ENCODE measurements at regions not wholly inside any gene's neighbourhood (a gene's known extent, or its start where the extent isn't known, plus 50 kb on each side); places are given as distances from the start of the nearest gene placed in this dataset.

GRCh38 chr4:157775971-157776370 lies 396.9 kb downstream of the GASK1B start:
- no peak overlapping the region for H2BK5ac ChIP-seq (ENCODE audit: low read length)
- H3K14ac ChIP-seq (ENCODE audit: low read length) = no peak overlapping the region
- H3K18ac ChIP-seq (ENCODE audit: low read length) = no peak overlapping the region
- H3K4me1 ChIP-seq (ENCODE audit: control insufficient read depth in 2 of 2, insufficient read depth in 1 of 2, low read depth in 1 of 2, low read length in 2 of 2) = peaks cover 0 to 2% of the 10 kb centered on the region in 2 donors
- H2AK5ac ChIP-seq (ENCODE audit: low read depth, low read length) = no peak overlapping the region
- no peaks in the 10 kb centered on the region for H3K27me3 ChIP-seq (ENCODE audit: control insufficient read depth in 3 of 3, insufficient read depth in 3 of 3, low read depth in 1 of 3, low read length in 3 of 3)
- H3K4me3 ChIP-seq (ENCODE audit: low read length in 2 of 2) = no peak overlapping the region
- H2AFZ ChIP-seq (ENCODE audit: low read length) = no peak overlapping the region
- H3K4me2 ChIP-seq (ENCODE audit: insufficient read depth, low read length, poor library complexity, severe bottlenecking) = no peak overlapping the region
- H2BK120ac ChIP-seq (ENCODE audit: low read depth, low read length) = no peak overlapping the region
- no peak overlapping the region for H3K23ac ChIP-seq (ENCODE audit: low read depth, low read length, poor library complexity)
- no peak overlapping the region for H3K9ac ChIP-seq (ENCODE audit: low read depth, low read length, poor library complexity)
- no peaks in the 10 kb centered on the region for H3K36me3 ChIP-seq (replicated peaks in 1 of 2; ENCODE audit: control insufficient read depth in 2 of 2, insufficient read depth in 2 of 2, low read length in 2 of 2)
- H4K8ac ChIP-seq (ENCODE audit: low read depth, low read length) = no peak overlapping the region
- no peak overlapping the region for H2BK12ac ChIP-seq (ENCODE audit: low read length)
- H3K4ac ChIP-seq (ENCODE audit: low read length) = no peak overlapping the region
- H3K27ac ChIP-seq (replicated peaks; ENCODE audit: low read length) = no peak overlapping the region
- no peak for DNase-seq (ENCODE audit: low spot score)
- no peaks in the 10 kb centered on the region for H3K79me1 ChIP-seq (ENCODE audit: low read depth, low read length)
- no peak overlapping the region for H2BK15ac ChIP-seq (ENCODE audit: low read length)
- no peaks in the 10 kb centered on the region for H3K9me3 ChIP-seq (replicated peaks in 1 of 2; ENCODE audit: control insufficient read depth in 2 of 2, insufficient read depth in 1 of 2, low read depth in 1 of 2, low read length in 2 of 2)
- H4K91ac ChIP-seq (ENCODE audit: low read depth, low read length, poor library complexity) = no peak overlapping the region

- no CpG with 5 or more reads among the region's 1 CpG for WGBS, 2 donors (ENCODE audit: extremely low coverage in 2 of 2, insufficient read length in 2 of 2, insufficient replicate concordance in 1 of 2)
- no peaks in the 10 kb centered on the region for H3K9me3 ChIP-seq (replicated peaks in 1 of 2; ENCODE audit: control insufficient read depth in 2 of 2, insufficient read depth in 1 of 2, low read depth in 1 of 2, low read length in 2 of 2)
- no peak overlapping the region for H2BK15ac ChIP-seq (ENCODE audit: low read length)
- no peak overlapping the region for H3K4me3 ChIP-seq (ENCODE audit: low read length in 2 of 2)
- H2BK120ac ChIP-seq (ENCODE audit: low read depth, low read length) = no peak overlapping the region
- H3K4me1 ChIP-seq (ENCODE audit: control insufficient read depth in 2 of 2, insufficient read depth in 1 of 2, low read depth in 1 of 2, low read length in 2 of 2) = no peaks in the 10 kb centered on the region
- H3K79me1 ChIP-seq (ENCODE audit: low read depth, low read length) = no peaks in the 10 kb centered on the region
- no peak overlapping the region for H3K4me2 ChIP-seq (ENCODE audit: insufficient read depth, low read length, poor library complexity, severe bottlenecking)
- H3K27me3 ChIP-seq (ENCODE audit: control insufficient read depth in 3 of 3, insufficient read depth in 3 of 3, low read depth in 1 of 3, low read length in 3 of 3) = no peaks in the 10 kb centered on the region
- H2BK5ac ChIP-seq (ENCODE audit: low read length) = no peak overlapping the region
- H4K8ac ChIP-seq (ENCODE audit: low read depth, low read length) = no peak overlapping the region
- no peak overlapping the region for H2AK5ac ChIP-seq (ENCODE audit: low read depth, low read length)
- no peak overlapping the region for H2AFZ ChIP-seq (ENCODE audit: low read length)
- H3K14ac ChIP-seq (ENCODE audit: low read length) = no peak overlapping the region
- H3K9ac ChIP-seq (ENCODE audit: low read depth, low read length, poor library complexity) = no peak overlapping the region
- H3K36me3 ChIP-seq (replicated peaks in 1 of 2; ENCODE audit: control insufficient read depth in 2 of 2, insufficient read depth in 2 of 2, low read length in 2 of 2) = no peaks in the 10 kb centered on the region
- no peak overlapping the region for H4K91ac ChIP-seq (ENCODE audit: low read depth, low read length, poor library complexity)
- H3K4ac ChIP-seq (ENCODE audit: low read length) = no peak overlapping the region
- H3K23ac ChIP-seq (ENCODE audit: low read depth, low read length, poor library complexity) = no peak overlapping the region
- H3K27ac ChIP-seq (replicated peaks; ENCODE audit: low read length) = no peak overlapping the region
- no peak overlapping the region for H2BK12ac ChIP-seq (ENCODE audit: low read length)
- no peak for DNase-seq (ENCODE audit: low spot score)
- H3K18ac ChIP-seq (ENCODE audit: low read length) = no peak overlapping the region
Measured at GRCh38 chr4:157772907-157773306, 399.9 kb downstream of the GASK1B start.

- no peaks in the 10 kb centered on the region for H3K27me3 ChIP-seq (ENCODE audit: control insufficient read depth in 3 of 3, insufficient read depth in 3 of 3, low read depth in 1 of 3, low read length in 3 of 3)
- no peak overlapping the region for H3K27ac ChIP-seq (replicated peaks; ENCODE audit: low read length)
- no peaks in the 10 kb centered on the region for H3K9me3 ChIP-seq (replicated peaks in 1 of 2; ENCODE audit: control insufficient read depth in 2 of 2, insufficient read depth in 1 of 2, low read depth in 1 of 2, low read length in 2 of 2)
- no peak overlapping the region for H2BK15ac ChIP-seq (ENCODE audit: low read length)
- no peak overlapping the region for H2AK5ac ChIP-seq (ENCODE audit: low read depth, low read length)
- no peak overlapping the region for H2BK12ac ChIP-seq (ENCODE audit: low read length)
- H3K4me3 ChIP-seq (ENCODE audit: low read length in 2 of 2) = no peak overlapping the region
- no peaks in the 10 kb centered on the region for H3K36me3 ChIP-seq (replicated peaks in 1 of 2; ENCODE audit: control insufficient read depth in 2 of 2, insufficient read depth in 2 of 2, low read length in 2 of 2)
- H2BK120ac ChIP-seq (ENCODE audit: low read depth, low read length) = no peak overlapping the region
- H3K4me2 ChIP-seq (ENCODE audit: insufficient read depth, low read length, poor library complexity, severe bottlenecking) = no peak overlapping the region
- WGBS, 2 donors (ENCODE audit: extremely low coverage in 2 of 2, insufficient read length in 2 of 2, insufficient replicate concordance in 1 of 2) = no CpG with 5 or more reads among the region's 1 CpG
- no peak overlapping the region for H2BK5ac ChIP-seq (ENCODE audit: low read length)
- no peak overlapping the region for H4K91ac ChIP-seq (ENCODE audit: low read depth, low read length, poor library complexity)
- H3K18ac ChIP-seq (ENCODE audit: low read length) = no peak overlapping the region
- H2AFZ ChIP-seq (ENCODE audit: low read length) = no peak overlapping the region
- H3K4me1 ChIP-seq (ENCODE audit: control insufficient read depth in 2 of 2, insufficient read depth in 1 of 2, low read depth in 1 of 2, low read length in 2 of 2) = no peaks in the 10 kb centered on the region
- no peak overlapping the region for H3K4ac ChIP-seq (ENCODE audit: low read length)
- H3K79me1 ChIP-seq (ENCODE audit: low read depth, low read length) = no peaks in the 10 kb centered on the region
- DNase-seq (ENCODE audit: low spot score) = no peak
- no peak overlapping the region for H4K8ac ChIP-seq (ENCODE audit: low read depth, low read length)
- no peak overlapping the region for H3K9ac ChIP-seq (ENCODE audit: low read depth, low read length, poor library complexity)
- no peak overlapping the region for H3K23ac ChIP-seq (ENCODE audit: low read depth, low read length, poor library complexity)
- no peak overlapping the region for H3K14ac ChIP-seq (ENCODE audit: low read length)
Measured at GRCh38 chr4:157768419-157768818, 404.4 kb downstream of the GASK1B start.

GRCh38 chr4:157763490-157763889 lies 409.3 kb downstream of the GASK1B start:
- no peak overlapping the region for H3K23ac ChIP-seq (ENCODE audit: low read depth, low read length, poor library complexity)
- no peak overlapping the region for H3K14ac ChIP-seq (ENCODE audit: low read length)
- H3K4me1 ChIP-seq (ENCODE audit: control insufficient read depth in 2 of 2, insufficient read depth in 1 of 2, low read depth in 1 of 2, low read length in 2 of 2) = peaks cover 0 to 1% of the 10 kb centered on the region in 2 donors
- no peaks in the 10 kb centered on the region for H3K9me3 ChIP-seq (replicated peaks in 1 of 2; ENCODE audit: control insufficient read depth in 2 of 2, insufficient read depth in 1 of 2, low read depth in 1 of 2, low read length in 2 of 2)
- no peak overlapping the region for H2AFZ ChIP-seq (ENCODE audit: low read length)
- no peak overlapping the region for H2BK120ac ChIP-seq (ENCODE audit: low read depth, low read length)
- H3K9ac ChIP-seq (ENCODE audit: low read depth, low read length, poor library complexity) = no peak overlapping the region
- no peak overlapping the region for H4K91ac ChIP-seq (ENCODE audit: low read depth, low read length, poor library complexity)
- no peak overlapping the region for H2BK5ac ChIP-seq (ENCODE audit: low read length)
- H2BK12ac ChIP-seq (ENCODE audit: low read length) = no peak overlapping the region
- H3K27me3 ChIP-seq (ENCODE audit: control insufficient read depth in 3 of 3, insufficient read depth in 3 of 3, low read depth in 1 of 3, low read length in 3 of 3) = no peaks in the 10 kb centered on the region
- H2BK15ac ChIP-seq (ENCODE audit: low read length) = no peak overlapping the region
- no peak overlapping the region for H3K4me3 ChIP-seq (ENCODE audit: low read length in 2 of 2)
- H3K36me3 ChIP-seq (replicated peaks in 1 of 2; ENCODE audit: control insufficient read depth in 2 of 2, insufficient read depth in 2 of 2, low read length in 2 of 2) = no peaks in the 10 kb centered on the region
- H3K79me1 ChIP-seq (ENCODE audit: low read depth, low read length) = no peaks in the 10 kb centered on the region
- H4K8ac ChIP-seq (ENCODE audit: low read depth, low read length) = no peak overlapping the region
- no peak overlapping the region for H3K4me2 ChIP-seq (ENCODE audit: insufficient read depth, low read length, poor library complexity, severe bottlenecking)
- DNase-seq (ENCODE audit: low spot score) = no peak
- H3K18ac ChIP-seq (ENCODE audit: low read length) = no peak overlapping the region
- H2AK5ac ChIP-seq (ENCODE audit: low read depth, low read length) = no peak overlapping the region
- WGBS, 2 donors (ENCODE audit: extremely low coverage in 2 of 2, insufficient read length in 2 of 2, insufficient replicate concordance in 1 of 2) = no CpG with 5 or more reads among the region's 1 CpG
- no peak overlapping the region for H3K4ac ChIP-seq (ENCODE audit: low read length)
- no peak overlapping the region for H3K27ac ChIP-seq (replicated peaks; ENCODE audit: low read length)
